ENCODE measurements at regions not wholly inside any gene's neighbourhood (a gene's known extent, or its start where the extent isn't known, plus 50 kb on each side); places are given as distances from the start of the nearest gene placed in this dataset.

DNA sequence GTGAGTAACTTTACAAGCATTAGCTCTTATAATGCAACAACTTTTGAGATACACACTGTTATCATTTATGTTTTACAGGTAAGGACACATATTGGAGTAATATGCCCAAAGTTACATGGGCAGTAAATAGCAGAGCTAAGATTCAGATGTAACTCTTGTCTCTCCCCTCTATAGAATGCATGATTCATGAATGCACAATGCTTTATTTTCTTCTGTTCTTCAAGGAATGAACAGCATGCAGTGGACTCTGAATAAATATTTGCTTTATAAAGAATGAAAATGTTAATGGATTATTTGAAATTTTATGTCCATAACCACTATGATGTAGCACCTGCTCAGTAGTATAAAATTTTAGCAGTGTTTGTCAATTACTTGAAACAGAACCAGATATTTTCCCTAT lies 629.5 kb downstream of the KCTD16 start:
- Histone ChIP-seq H3K4me3 (no peak overlapping the region), H3K27ac (no peak overlapping the region), H3K9me3 (no peaks in the 10 kb centered on the region), H3K27me3 (no peaks in the 10 kb centered on the region), H3K36me3 (no peaks in the 10 kb centered on the region), H3K4me1 (no peaks in the 10 kb centered on the region)
- DNase-seq (no peak), ATAC-seq (no peak)
- TF ChIP-seq CTCF (IDR thresholded peaks at IDR 0.05) = no peak
- TF ChIP-seq POLR2A (IDR thresholded peaks at IDR 0.05) = no peak
- intact Hi-C loops (cut with DNase I) = no loop called here

- Histone ChIP-seq H3K36me3 (no peaks in the 10 kb centered on the region), H3K9me3 (peaks cover 0 to 4% (median 0%) of the 10 kb centered on the region in 12 donors), H3K4me3 (no peak overlapping the region), H3K27me3 (no peaks in the 10 kb centered on the region), H3K4me1 (no peaks in the 10 kb centered on the region), H3K27ac (no peak overlapping the region)
- intact Hi-C loops (cut with DNase I) = no loop called here
- no peak for TF ChIP-seq POLR2A (IDR thresholded peaks at IDR 0.05)
- TF ChIP-seq CTCF (IDR thresholded peaks at IDR 0.05) = no peak
- ATAC-seq (no peak), DNase-seq (no peak)
- 46 to 76% (median 71%) methylated on average over 1 of the region's 1 CpG for WGBS, 4 donors
These were observed 627.9 kb downstream of the KCTD16 start for GRCh38 chr5:144798595-144798994.

- 75 to 81% (median 79%) methylated on average over 1 of the region's 1 CpG for WGBS, 4 donors
- intact Hi-C loops (cut with DNase I) = no loop called here
- no peak overlapping the region for H3K27ac ChIP-seq
- no peaks in the 10 kb centered on the region for H3K36me3 ChIP-seq
- no peaks in the 10 kb centered on the region for H3K4me1 ChIP-seq
- DNase-seq (no peak), ATAC-seq (no peak)
- peaks cover 0 to 14% (median 4%) of the 10 kb centered on the region in 12 donors for H3K9me3 ChIP-seq
- no peak overlapping the region for H3K4me3 ChIP-seq
- TF ChIP-seq POLR2A (IDR thresholded peaks at IDR 0.05) (no peak), CTCF (IDR thresholded peaks at IDR 0.05) (no peak)
- H3K27me3 ChIP-seq = no peaks in the 10 kb centered on the region
These were observed 624.2 kb downstream of the KCTD16 start for GRCh38 chr5:144794922-144795321.

- TF ChIP-seq CTCF (IDR thresholded peaks at IDR 0.05) = no peak
- TF ChIP-seq POLR2A (IDR thresholded peaks at IDR 0.05) = no peak
- 62 to 76% (median 75%) methylated on average over 3 of the region's 3 CpGs for WGBS, 4 donors
- DNase-seq (no peak), ATAC-seq (no peak)
- H3K9me3 ChIP-seq = peaks cover 0 to 14% (median 4%) of the 10 kb centered on the region in 12 donors
- H3K4me1 ChIP-seq = no peaks in the 10 kb centered on the region
- intact Hi-C loops (cut with DNase I) = no loop called here
- no peaks in the 10 kb centered on the region for H3K36me3 ChIP-seq
- no peak overlapping the region for H3K27ac ChIP-seq
- no peak overlapping the region for H3K4me3 ChIP-seq
- no peaks in the 10 kb centered on the region for H3K27me3 ChIP-seq
These were observed 617.9 kb downstream of the KCTD16 start for GRCh38 chr5:144788556-144788955.

All from heart left ventricle (tissue), 16 donors.